ENCODE measurements at regions not wholly inside any gene's neighbourhood (a gene's known extent, or its start where the extent isn't known, plus 50 kb on each side); places are given as distances from the start of the nearest gene placed in this dataset.
A peak's percentile ranks its signal among the peaks of the same experiment; 100 is the strongest.

- Histone ChIP-seq H3K18ac (ENCODE audit: low read length) (no peak overlapping the region), H4K8ac (ENCODE audit: low read depth, low read length) (no peak overlapping the region), H3K4me1 (ENCODE audit: control insufficient read depth in 2 of 2, insufficient read depth in 1 of 2, low read depth in 1 of 2, low read length in 2 of 2) (no peaks in the 10 kb centered on the region), H3K27ac (replicated peaks; ENCODE audit: low read length) (no peak overlapping the region), H3K23ac (ENCODE audit: low read depth, low read length, poor library complexity) (no peak overlapping the region), H3K4me2 (ENCODE audit: insufficient read depth, low read length, poor library complexity, severe bottlenecking) (no peak overlapping the region), H2BK15ac (ENCODE audit: low read length) (no peak overlapping the region), H3K4me3 (ENCODE audit: low read length in 2 of 2) (no peak overlapping the region), H4K91ac (ENCODE audit: low read depth, low read length, poor library complexity) (no peak overlapping the region), H3K27me3 (ENCODE audit: control insufficient read depth in 3 of 3, insufficient read depth in 3 of 3, low read depth in 1 of 3, low read length in 3 of 3) (no peaks in the 10 kb centered on the region), H3K36me3 (replicated peaks in 1 of 2; ENCODE audit: control insufficient read depth in 2 of 2, insufficient read depth in 2 of 2, low read length in 2 of 2) (no peaks in the 10 kb centered on the region), H3K9me3 (replicated peaks in 1 of 2; ENCODE audit: control insufficient read depth in 2 of 2, insufficient read depth in 1 of 2, low read depth in 1 of 2, low read length in 2 of 2) (no peaks in the 10 kb centered on the region), H3K79me1 (ENCODE audit: low read depth, low read length) (no peaks in the 10 kb centered on the region), H3K9ac (ENCODE audit: low read depth, low read length, poor library complexity) (no peak overlapping the region), H3K14ac (ENCODE audit: low read length) (peak overlapping the region; percentile 38), H2BK5ac (ENCODE audit: low read length) (no peak overlapping the region), H3K4ac (ENCODE audit: low read length) (no peak overlapping the region), H2BK12ac (ENCODE audit: low read length) (no peak overlapping the region), H2BK120ac (ENCODE audit: low read depth, low read length) (no peak overlapping the region), H2AK5ac (ENCODE audit: low read depth, low read length) (no peak overlapping the region), H2AFZ (ENCODE audit: low read length) (no peak overlapping the region)
- no CpG with 5 or more reads among the region's 16 CpGs for WGBS, 2 donors (ENCODE audit: extremely low coverage in 2 of 2, insufficient read length in 2 of 2, insufficient replicate concordance in 1 of 2)
- no peak for DNase-seq (ENCODE audit: low spot score)
These were observed 420.5 kb upstream of the BCHE start for GRCh38 chr3:166257715-166258114.

- no peak overlapping the region for H3K14ac ChIP-seq (ENCODE audit: low read length)
- H2BK12ac ChIP-seq (ENCODE audit: low read length): no peak overlapping the region
- no peak overlapping the region for H2AK5ac ChIP-seq (ENCODE audit: low read depth, low read length)
- H2AFZ ChIP-seq (ENCODE audit: low read length): peak overlapping the region; percentile 91
- H3K79me1 ChIP-seq (ENCODE audit: low read depth, low read length): no peaks in the 10 kb centered on the region
- no peak overlapping the region for H2BK5ac ChIP-seq (ENCODE audit: low read length)
- H3K27ac ChIP-seq (replicated peaks; ENCODE audit: low read length): no peak overlapping the region
- peaks cover 0 to 21% of the 10 kb centered on the region in 2 donors for H3K9me3 ChIP-seq (replicated peaks in 1 of 2; ENCODE audit: control insufficient read depth in 2 of 2, insufficient read depth in 1 of 2, low read depth in 1 of 2, low read length in 2 of 2)
- H3K27me3 ChIP-seq (ENCODE audit: control insufficient read depth in 3 of 3, insufficient read depth in 3 of 3, low read depth in 1 of 3, low read length in 3 of 3): no peaks in the 10 kb centered on the region
- H4K8ac ChIP-seq (ENCODE audit: low read depth, low read length): no peak overlapping the region
- no peaks in the 10 kb centered on the region for H3K36me3 ChIP-seq (replicated peaks in 1 of 2; ENCODE audit: control insufficient read depth in 2 of 2, insufficient read depth in 2 of 2, low read length in 2 of 2)
- H3K18ac ChIP-seq (ENCODE audit: low read length): no peak overlapping the region
- no CpG with 5 or more reads among the region's 3 CpGs for WGBS, 2 donors (ENCODE audit: extremely low coverage in 2 of 2, insufficient read length in 2 of 2, insufficient replicate concordance in 1 of 2)
- peaks cover 0 to 2% of the 10 kb centered on the region in 2 donors for H3K4me1 ChIP-seq (ENCODE audit: control insufficient read depth in 2 of 2, insufficient read depth in 1 of 2, low read depth in 1 of 2, low read length in 2 of 2)
- no peak overlapping the region for H4K91ac ChIP-seq (ENCODE audit: low read depth, low read length, poor library complexity)
- H3K4me2 ChIP-seq (ENCODE audit: insufficient read depth, low read length, poor library complexity, severe bottlenecking): no peak overlapping the region
- no peak overlapping the region for H3K23ac ChIP-seq (ENCODE audit: low read depth, low read length, poor library complexity)
- DNase-seq (ENCODE audit: low spot score): no peak
- no peak overlapping the region for H2BK120ac ChIP-seq (ENCODE audit: low read depth, low read length)
- no peak overlapping the region for H3K4me3 ChIP-seq (ENCODE audit: low read length in 2 of 2)
- H3K4ac ChIP-seq (ENCODE audit: low read length): no peak overlapping the region
- no peak overlapping the region for H2BK15ac ChIP-seq (ENCODE audit: low read length)
- no peak overlapping the region for H3K9ac ChIP-seq (ENCODE audit: low read depth, low read length, poor library complexity)
These were observed 411.6 kb upstream of the BCHE start for GRCh38 chr3:166248784-166249183.

DNA sequence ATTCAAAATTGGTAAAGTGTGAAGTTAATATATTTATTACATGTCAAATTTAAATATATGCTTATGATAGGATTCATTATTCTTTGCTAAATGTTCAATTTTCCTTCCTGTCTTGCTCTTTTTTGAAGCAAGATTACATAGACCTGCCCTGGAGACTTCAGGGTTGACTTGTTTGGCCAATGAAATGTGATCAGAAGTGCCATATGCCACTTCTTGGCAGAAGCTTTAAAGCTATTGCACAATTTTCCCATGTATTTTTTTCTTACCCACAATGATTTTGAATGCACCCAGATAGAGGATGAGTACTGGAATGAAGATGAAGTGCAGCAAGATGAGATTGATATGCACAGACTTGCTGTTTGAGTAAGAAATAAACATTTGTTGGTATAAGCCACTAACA is 406.3 kb upstream of the BCHE start:
- no peaks in the 10 kb centered on the region for H3K36me3 ChIP-seq (replicated peaks in 1 of 2; ENCODE audit: control insufficient read depth in 2 of 2, insufficient read depth in 2 of 2, low read length in 2 of 2)
- no peak overlapping the region for H3K14ac ChIP-seq (ENCODE audit: low read length)
- H3K4me1 ChIP-seq (ENCODE audit: control insufficient read depth in 2 of 2, insufficient read depth in 1 of 2, low read depth in 1 of 2, low read length in 2 of 2): peaks cover 0 to 1% of the 10 kb centered on the region in 2 donors
- H3K9ac ChIP-seq (ENCODE audit: low read depth, low read length, poor library complexity): no peak overlapping the region
- no peak overlapping the region for H2BK120ac ChIP-seq (ENCODE audit: low read depth, low read length)
- no peak overlapping the region for H2BK12ac ChIP-seq (ENCODE audit: low read length)
- peaks cover 0 to 6% of the 10 kb centered on the region in 2 donors for H3K9me3 ChIP-seq (replicated peaks in 1 of 2; ENCODE audit: control insufficient read depth in 2 of 2, insufficient read depth in 1 of 2, low read depth in 1 of 2, low read length in 2 of 2)
- no peak overlapping the region for H2AK5ac ChIP-seq (ENCODE audit: low read depth, low read length)
- no peak overlapping the region for H2BK5ac ChIP-seq (ENCODE audit: low read length)
- no peak overlapping the region for H3K23ac ChIP-seq (ENCODE audit: low read depth, low read length, poor library complexity)
- H3K79me1 ChIP-seq (ENCODE audit: low read depth, low read length): no peaks in the 10 kb centered on the region
- no peak overlapping the region for H3K18ac ChIP-seq (ENCODE audit: low read length)
- no peak overlapping the region for H3K4me3 ChIP-seq (ENCODE audit: low read length in 2 of 2)
- H4K8ac ChIP-seq (ENCODE audit: low read depth, low read length): no peak overlapping the region
- no peak overlapping the region for H2AFZ ChIP-seq (ENCODE audit: low read length)
- DNase-seq (ENCODE audit: low spot score): no peak
- no peak overlapping the region for H3K27ac ChIP-seq (replicated peaks; ENCODE audit: low read length)
- no peak overlapping the region for H3K4me2 ChIP-seq (ENCODE audit: insufficient read depth, low read length, poor library complexity, severe bottlenecking)
- no peak overlapping the region for H4K91ac ChIP-seq (ENCODE audit: low read depth, low read length, poor library complexity)
- no peaks in the 10 kb centered on the region for H3K27me3 ChIP-seq (ENCODE audit: control insufficient read depth in 3 of 3, insufficient read depth in 3 of 3, low read depth in 1 of 3, low read length in 3 of 3)
- H2BK15ac ChIP-seq (ENCODE audit: low read length): no peak overlapping the region
- no peak overlapping the region for H3K4ac ChIP-seq (ENCODE audit: low read length)

GRCh38 chr3:166223120-166223519 is 385.9 kb upstream of the BCHE start:
- Histone ChIP-seq H3K27ac (replicated peaks; ENCODE audit: low read length) (no peak overlapping the region), H3K79me1 (ENCODE audit: low read depth, low read length) (no peaks in the 10 kb centered on the region), H2BK15ac (ENCODE audit: low read length) (no peak overlapping the region), H3K14ac (ENCODE audit: low read length) (no peak overlapping the region), H3K23ac (ENCODE audit: low read depth, low read length, poor library complexity) (no peak overlapping the region), H3K18ac (ENCODE audit: low read length) (no peak overlapping the region), H3K36me3 (replicated peaks in 1 of 2; ENCODE audit: control insufficient read depth in 2 of 2, insufficient read depth in 2 of 2, low read length in 2 of 2) (no peaks in the 10 kb centered on the region), H3K9me3 (replicated peaks in 1 of 2; ENCODE audit: control insufficient read depth in 2 of 2, insufficient read depth in 1 of 2, low read depth in 1 of 2, low read length in 2 of 2) (no peaks in the 10 kb centered on the region), H2AFZ (ENCODE audit: low read length) (no peak overlapping the region), H3K4me2 (ENCODE audit: insufficient read depth, low read length, poor library complexity, severe bottlenecking) (no peak overlapping the region), H2BK120ac (ENCODE audit: low read depth, low read length) (no peak overlapping the region), H3K4me3 (ENCODE audit: low read length in 2 of 2) (no peak overlapping the region), H2BK12ac (ENCODE audit: low read length) (no peak overlapping the region), H3K27me3 (ENCODE audit: control insufficient read depth in 3 of 3, insufficient read depth in 3 of 3, low read depth in 1 of 3, low read length in 3 of 3) (no peaks in the 10 kb centered on the region), H2BK5ac (ENCODE audit: low read length) (no peak overlapping the region), H3K4me1 (ENCODE audit: control insufficient read depth in 2 of 2, insufficient read depth in 1 of 2, low read depth in 1 of 2, low read length in 2 of 2) (no peaks in the 10 kb centered on the region), H3K4ac (ENCODE audit: low read length) (no peak overlapping the region), H3K9ac (ENCODE audit: low read depth, low read length, poor library complexity) (no peak overlapping the region), H4K8ac (ENCODE audit: low read depth, low read length) (no peak overlapping the region), H2AK5ac (ENCODE audit: low read depth, low read length) (no peak overlapping the region), H4K91ac (ENCODE audit: low read depth, low read length, poor library complexity) (no peak overlapping the region)
- DNase-seq (ENCODE audit: low spot score): no peak
- WGBS, 2 donors (ENCODE audit: extremely low coverage in 2 of 2, insufficient read length in 2 of 2, insufficient replicate concordance in 1 of 2): no CpG with 5 or more reads among the region's 3 CpGs
